ENCODE measurements at regions not wholly inside any gene's neighbourhood (a gene's known extent, or its start where the extent isn't known, plus 50 kb on each side); places are given as distances from the start of the nearest gene placed in this dataset.

GRCh38 chr1:24983006-24983680 lies 53.1 kb upstream of the RUNX3 start:
- no peak for DNase-seq

DNA sequence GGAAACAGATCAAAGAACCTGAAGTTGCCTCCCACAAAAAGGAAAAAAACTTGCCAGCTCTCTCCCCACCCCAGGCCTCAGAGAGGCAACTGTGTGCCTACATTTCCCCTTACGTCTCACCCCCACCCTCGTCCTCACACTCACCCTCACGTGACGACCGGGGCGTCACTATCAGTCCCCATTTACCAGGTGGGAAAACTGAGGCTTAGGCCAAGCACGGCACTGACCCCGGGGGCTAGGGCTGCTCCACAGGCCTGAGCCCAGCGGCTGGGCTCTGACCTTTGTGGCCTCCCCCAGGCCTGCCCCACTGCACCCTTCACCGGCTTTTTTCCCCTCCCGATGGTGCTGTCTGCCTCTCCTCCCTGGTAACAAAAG lies 51.5 kb upstream of the RUNX3 start:
- no peak for DNase-seq

DNA sequence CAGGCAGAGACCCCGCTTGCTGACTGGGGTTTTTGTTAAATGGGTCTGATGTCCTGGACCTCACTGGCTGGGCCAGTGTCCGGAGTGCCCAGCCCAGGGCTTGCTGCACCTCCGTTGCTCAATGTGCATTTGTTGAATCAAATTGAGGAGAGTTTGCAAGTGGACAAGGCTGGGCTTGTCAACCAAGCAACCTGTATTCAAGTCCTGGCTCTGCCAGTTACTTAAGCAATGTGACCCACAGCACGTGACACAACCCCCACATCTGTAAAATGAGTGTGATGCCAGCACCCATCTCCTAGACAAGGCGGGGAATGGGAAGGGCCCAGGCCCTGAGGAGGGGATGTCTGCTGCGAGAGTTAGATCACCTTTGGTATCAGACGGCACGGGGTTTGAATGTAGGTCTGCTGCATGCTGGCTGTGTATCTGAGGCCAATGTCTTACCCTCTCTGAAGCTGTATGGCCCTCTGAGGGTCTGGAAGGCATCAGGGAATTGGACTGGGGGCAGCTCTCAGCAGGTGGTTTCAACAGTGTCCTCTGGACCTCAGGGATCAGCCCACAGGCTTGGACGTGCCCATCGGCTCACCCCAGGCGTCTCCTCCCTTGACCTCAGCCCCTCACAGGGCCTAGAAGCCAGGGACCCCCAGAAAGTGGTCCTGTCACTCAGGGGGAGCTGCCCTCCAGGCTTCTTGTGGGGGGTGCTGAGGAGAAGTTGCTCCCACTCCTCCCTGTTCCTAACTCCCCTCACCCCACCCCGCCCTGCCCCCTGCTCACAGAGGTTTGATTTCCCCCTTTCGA lies 51.0 kb upstream of the RUNX3 start:
- no peak for DNase-seq
